SH-SY5Y (cell line): ENCODE measurements at regions not wholly inside any gene's neighbourhood (a gene's known extent, or its start where the extent isn't known, plus 50 kb on each side); places are given as distances from the start of the nearest gene placed in this dataset.

ENCODE experiments used
- GATA2 ChIP-seq: IDR thresholded peaks from 2 replicates; pipeline ENCODE4 v1.6.1; 2011; ENCODE audit warnings: mild to moderate bottlenecking, low read depth, low read length
- GATA3 ChIP-seq: IDR thresholded peaks from 2 replicates; pipeline ENCODE4 v1.6.1; 2011; ENCODE audit warnings: low read depth, mild to moderate bottlenecking, low read length, moderate library complexity

DNA sequence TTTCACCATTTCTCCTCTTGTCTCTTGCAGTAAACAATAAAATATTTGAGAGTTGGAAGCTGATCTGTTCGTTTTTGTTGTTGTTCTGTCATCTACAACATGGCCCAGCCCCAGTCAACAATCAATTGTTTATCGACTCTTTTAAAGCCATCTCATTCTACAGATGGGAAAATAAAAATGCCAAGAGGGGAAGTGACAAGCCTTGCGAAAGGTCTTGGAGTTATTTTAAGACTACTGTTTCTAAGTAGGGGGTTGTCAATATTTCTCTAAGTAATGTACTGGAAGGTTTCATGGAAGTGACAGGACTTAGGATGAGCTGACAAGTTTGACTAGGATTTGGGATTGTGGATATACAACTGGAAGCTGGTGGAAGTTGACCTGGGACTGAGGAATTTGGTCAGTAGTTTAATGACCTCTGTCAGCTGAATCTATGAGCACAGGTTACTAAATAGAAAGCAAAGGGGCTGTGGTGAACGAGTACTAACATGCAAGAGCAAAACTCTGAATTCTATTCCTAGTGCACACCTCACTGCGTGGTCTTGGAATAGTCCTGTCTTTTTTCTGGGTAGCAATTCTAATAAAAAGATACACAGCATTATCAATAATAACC lies 57.5 kb upstream of the ADRB2 start:
- TF ChIP-seq GATA2 = no peak
- no peak for TF ChIP-seq GATA3
